NCI-H1436 (cell line): ENCODE measurements at regions not wholly inside any gene's neighbourhood (a gene's known extent, or its start where the extent isn't known, plus 50 kb on each side); places are given as distances from the start of the nearest gene placed in this dataset.
"Not testable (repeated sequence)": the region's sequence is repeated elsewhere in the genome, so short reads cannot be mapped to it uniquely, and the experiment has no call there.

Experiments used
- DNase-seq: peaks from one replicate; lab custom pipeline; 2025; lab: John Stamatoyannopoulos, UW

- DNase-seq, result no peak
Measured at GRCh38 chr1:218874801-218875400, 298.8 kb upstream of the LYPLAL1 start.

GRCh38 chr1:218878369-218878768 is 295.3 kb upstream of the LYPLAL1 start:
- no peak for DNase-seq

DNA sequence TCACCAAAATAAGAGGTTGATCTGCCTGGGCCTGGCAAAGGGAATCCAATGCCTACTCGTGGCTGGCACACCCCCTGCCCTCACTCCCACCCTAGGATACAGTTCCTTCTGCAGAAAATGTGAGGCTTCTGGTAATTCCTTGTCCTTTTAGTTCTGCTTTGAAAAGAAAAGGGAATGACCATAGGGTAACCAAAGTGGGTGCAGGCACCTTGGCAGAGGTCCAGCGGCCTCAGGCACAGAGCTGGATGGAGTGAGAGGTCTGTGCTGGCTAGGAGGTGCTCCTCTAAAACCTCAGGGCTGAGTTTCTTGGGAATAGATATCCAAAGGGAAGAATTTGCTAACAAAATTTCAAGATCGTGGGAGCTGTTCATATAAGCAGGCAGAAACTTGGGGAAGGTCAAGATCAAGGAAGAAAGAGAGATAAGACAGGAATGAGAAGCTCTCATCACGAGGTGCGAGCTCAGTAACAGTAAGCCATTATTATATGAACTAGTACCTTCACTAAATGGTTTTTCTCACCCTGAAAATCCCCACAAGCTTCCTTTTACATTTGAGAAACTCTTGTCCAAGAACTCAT is 293.1 kb upstream of the LYPLAL1 start:
- DNase-seq, result no peak

- DNase-seq, result no peak
Measured at GRCh38 chr1:218882454-218882853, 291.2 kb upstream of the LYPLAL1 start.

- no peak for DNase-seq
Measured at GRCh38 chr1:218886101-218886871, 287.4 kb upstream of the LYPLAL1 start.

- DNase-seq, result no peak
Measured at GRCh38 chr1:218887141-218887925, 286.3 kb upstream of the LYPLAL1 start.

DNA sequence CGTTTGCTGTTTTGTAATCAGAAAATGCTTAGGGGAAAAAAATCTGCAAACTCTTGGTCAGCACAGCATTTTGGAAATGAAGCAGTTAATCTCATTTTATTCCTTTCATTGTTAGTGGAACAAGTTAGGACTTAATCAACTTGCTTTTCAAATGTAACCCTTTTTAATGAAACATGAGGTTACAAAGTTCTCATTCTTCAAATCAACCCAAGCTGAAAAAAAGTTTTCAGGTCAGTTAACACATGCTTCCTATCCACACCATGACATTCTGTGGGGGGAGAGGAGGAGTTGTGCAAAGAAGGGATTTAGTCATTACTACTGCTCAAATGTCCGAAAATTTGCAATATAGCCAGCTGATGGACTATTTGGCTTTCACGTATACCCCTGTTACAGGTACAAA is 283.2 kb upstream of the LYPLAL1 start:
- no peak for DNase-seq

DNA sequence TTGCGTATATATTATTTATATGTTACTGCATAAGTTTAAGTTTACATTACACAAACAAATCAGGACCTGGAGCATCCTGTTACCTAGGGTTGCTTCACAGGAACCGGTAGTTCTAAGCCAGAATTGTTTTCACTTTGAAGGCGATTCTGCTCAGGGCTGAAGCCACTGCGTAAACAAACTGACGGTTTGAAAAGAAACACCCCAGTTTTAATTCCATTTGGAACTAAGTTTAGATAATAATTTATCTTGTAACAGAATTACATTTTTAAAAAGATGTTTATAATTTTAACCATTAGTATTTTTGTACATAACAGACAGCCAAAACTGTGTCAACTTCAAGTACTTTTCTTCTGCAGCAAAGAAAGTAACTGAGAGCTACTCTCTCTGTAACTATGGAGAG is 282.1 kb upstream of the LYPLAL1 start:
- no peak for DNase-seq

DNA sequence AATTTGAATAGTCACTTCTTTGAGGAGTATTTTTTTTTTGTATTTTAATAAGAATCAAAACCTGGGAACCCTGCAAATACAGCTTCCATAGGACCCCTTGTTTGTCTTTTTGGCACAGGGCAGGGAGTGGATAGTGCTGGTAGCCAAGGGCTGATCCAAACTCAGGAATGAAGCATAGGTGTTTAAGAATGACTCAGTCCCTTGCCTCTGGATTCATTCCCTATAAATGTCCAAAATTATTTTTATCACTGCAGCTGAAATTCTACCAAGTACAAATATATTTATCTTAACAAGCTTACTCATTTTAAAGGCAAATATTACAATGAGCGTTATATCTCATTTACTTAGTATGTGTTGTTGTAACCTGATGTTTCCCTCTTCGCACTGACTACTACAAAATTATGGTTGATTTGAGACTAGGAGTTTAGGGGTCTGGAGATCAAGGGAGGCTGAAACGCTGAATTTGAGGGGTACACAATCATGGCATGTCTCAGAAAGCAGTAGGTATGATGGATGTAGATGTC is 278.6 kb upstream of the LYPLAL1 start:
- DNase-seq, result no peak

DNA sequence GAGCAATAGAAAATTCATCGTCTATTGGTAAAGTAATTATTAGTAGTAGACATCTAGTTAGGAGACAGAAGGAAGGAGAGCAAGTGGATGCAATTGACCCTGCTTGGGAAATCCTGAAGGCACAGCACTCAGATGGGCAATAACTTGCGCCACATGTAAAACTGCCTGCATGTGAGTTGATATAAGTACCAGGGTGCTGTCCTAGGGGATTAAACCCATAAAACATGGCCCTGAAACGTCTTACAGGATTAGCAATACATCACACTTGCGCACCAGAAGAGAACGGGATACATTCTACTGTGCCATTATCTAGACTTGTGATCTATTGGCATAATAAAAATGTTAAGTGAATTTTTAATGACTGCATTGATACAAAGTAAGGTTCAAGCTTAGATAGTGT is 277.5 kb upstream of the LYPLAL1 start:
- DNase-seq, result no peak

GRCh38 chr1:218898921-218899320 is 274.8 kb upstream of the LYPLAL1 start:
- no peak for DNase-seq

- no peak for DNase-seq
Measured at GRCh38 chr1:218900615-218901014, 273.1 kb upstream of the LYPLAL1 start.

DNA sequence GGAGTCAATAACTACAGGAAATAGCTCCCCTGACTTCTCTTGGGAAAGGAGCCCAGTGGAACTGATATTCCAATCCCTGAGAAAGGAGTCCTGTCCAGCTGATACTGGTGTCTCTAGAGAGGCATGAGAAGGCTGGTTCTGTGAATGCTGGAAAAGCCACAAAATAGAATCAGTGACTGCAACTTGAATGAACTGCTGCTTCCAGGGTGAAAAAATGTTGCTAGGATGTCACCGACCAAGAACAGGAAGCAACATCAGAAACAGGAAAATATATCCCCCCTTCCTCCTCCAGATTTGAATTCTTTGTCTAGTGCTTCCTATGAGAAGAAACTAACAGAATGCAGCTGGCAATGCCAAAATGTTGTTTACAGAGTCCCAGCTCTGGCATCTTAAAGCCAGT is 269.3 kb upstream of the LYPLAL1 start:
- DNase-seq, result no peak

GRCh38 chr1:218916720-218917119 is 257.0 kb upstream of the LYPLAL1 start:
- no peak for DNase-seq

DNA sequence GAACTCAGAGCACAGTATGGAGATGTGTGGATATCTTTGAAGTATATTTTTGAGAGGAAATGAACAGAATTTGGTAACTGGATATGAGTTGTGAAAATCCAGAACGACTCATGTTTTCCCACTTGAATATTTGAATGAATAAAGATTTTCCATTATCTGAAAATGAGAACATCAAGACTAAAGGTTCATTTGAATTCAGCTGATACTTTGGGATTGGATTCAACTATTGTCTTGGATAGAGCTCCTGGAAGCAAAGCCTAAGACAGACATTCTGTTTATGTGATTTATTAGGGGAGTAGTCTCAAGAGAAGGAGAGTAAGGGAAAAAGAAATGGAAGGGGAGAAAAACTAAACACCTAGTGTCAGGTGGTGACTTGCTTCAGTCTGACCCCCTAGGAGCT is 256.0 kb upstream of the LYPLAL1 start:
- DNase-seq, result no peak

DNA sequence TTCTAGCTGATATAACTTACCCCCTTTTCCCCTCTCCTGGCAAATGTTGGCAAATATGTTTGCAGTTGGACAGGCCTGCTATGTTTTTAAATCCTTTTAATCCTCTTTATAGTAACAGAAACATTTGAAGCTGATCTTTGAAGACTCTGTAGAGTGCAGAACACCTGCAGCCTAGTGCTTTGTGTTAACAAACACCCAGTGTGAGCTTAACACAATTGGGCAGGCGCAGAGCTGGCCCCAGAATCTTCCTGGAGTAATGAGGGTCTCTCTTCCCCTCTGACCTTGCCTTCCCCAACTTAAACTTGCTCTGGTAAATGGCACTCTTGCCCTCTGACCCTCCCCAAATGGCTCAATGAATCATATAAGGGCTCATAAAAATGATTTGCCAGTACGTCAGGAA is 247.9 kb upstream of the LYPLAL1 start:
- no peak for DNase-seq

DNA sequence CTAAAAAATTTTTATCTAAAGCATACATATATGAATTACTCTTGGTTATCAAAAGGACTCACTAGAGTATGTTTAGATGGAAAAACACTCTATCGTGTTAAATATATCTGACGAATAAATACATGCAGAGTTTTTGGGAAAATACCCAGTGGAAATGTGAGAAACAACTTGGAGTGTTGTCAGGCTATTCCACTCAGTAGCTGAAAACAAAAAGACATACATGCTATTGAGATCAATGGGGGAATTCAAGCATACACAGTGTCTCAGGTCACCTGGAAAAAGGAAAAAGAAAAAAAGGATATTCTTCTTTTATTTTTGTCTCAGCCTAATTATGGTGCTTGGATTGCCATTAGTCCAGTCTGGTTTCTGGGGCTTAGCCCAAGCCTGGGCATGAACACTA is 247.0 kb upstream of the LYPLAL1 start:
- no peak for DNase-seq

DNA sequence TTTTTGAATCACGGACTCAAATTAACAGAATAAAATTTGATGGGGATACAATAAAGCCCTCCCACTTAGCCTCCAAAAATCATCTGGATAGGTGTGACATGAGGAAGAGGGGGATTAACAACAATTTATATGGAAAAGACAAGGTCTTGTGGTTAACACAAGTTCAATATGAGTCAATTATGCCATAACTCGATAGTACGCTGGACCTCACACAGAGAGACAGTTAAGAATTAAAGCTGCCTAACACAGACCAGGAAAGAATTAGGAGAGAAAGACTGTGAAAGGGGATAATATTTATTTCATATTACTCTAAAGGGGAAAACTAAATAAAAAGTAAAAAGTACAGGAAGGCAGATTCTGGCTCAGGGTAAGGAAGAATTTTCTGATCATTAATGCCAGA is 243.7 kb upstream of the LYPLAL1 start:
- no peak for DNase-seq

- no peak for DNase-seq
Measured at GRCh38 chr1:218930472-218931241, 243.0 kb upstream of the LYPLAL1 start.

DNA sequence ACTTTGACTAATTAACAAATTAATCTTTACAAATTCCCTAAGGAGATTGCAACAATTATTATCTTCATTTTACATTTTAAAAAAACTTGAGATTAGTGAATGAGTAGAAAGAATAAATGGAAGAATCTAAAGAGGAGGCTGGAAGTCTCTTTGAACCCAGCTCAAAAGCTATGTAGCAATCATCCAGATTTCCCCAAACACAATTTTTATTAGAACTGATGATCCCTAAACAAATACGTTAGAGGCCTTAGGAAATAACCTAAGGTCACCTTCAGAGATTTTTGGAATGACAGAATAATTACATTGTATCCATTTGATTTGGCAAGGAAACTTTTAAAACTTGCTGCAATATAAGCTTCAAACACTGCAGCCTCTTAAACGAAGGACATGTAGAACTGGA is 242.4 kb upstream of the LYPLAL1 start:
- no peak for DNase-seq

- no peak for DNase-seq
Measured at GRCh38 chr1:218933513-218933912, 240.2 kb upstream of the LYPLAL1 start.

DNA sequence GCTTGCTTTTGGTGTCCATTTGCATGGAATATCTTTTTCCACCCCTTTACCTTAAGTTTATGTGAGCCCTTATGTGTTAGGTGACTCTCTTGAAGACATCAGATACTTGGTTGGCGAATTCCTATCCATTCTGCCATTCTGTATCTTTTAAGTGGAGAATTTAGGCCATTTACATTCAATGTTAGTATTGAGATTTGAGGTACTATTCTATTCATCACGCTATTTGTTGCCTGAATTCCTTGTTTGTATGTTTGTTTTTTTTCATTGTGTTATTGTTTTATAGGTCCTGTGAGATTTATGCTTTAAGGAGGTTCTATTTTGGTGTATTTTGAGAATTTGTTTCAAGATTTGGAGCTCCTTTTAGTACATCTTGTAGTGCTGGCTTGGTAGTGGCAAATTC is 238.3 kb upstream of the LYPLAL1 start:
- DNase-seq, result not testable (repeated sequence)
